Panc1 (cell line): ENCODE measurements at regions not wholly inside any gene's neighbourhood (a gene's known extent, or its start where the extent isn't known, plus 50 kb on each side); places are given as distances from the start of the nearest gene placed in this dataset.

ENCODE experiments used
- POLR2AphosphoS5 ChIP-seq: IDR thresholded peaks from 2 replicates; pipeline ENCODE4 v1.6.1; 2012; ENCODE audit warnings: mild to moderate bottlenecking, low read depth, low read length, moderate library complexity
- SIN3A ChIP-seq: IDR thresholded peaks from 2 replicates; pipeline ENCODE4 v1.6.1; 2012; ENCODE audit warnings: low read depth, mild to moderate bottlenecking, low read length, moderate library complexity, borderline replicate concordance; ENCODE audit not compliant: insufficient read depth
- TCF7L2 ChIP-seq: IDR thresholded peaks from 2 replicates; pipeline ENCODE4 v1.6.1; 2011; ENCODE audit warnings: mild to moderate bottlenecking, low read depth, low read length, inconsistent platforms
- TF ChIP-seq, protein P1 (sequence below): fragments of 450-650 bp; IDR thresholded peaks from 2 replicates; pipeline ENCODE4 v1.5.1; 2017; ENCODE audit warnings: mild to moderate bottlenecking
- TF ChIP-seq, protein P2 (sequence below), 2 experiments: IDR thresholded peaks; 2 replicates each; pipeline ENCODE4 v1.6.1; 2011 to 2012; ENCODE audit warnings: low read depth in 2 of 2, control low read depth in 1 of 2, low read length in 1 of 2, mild to moderate bottlenecking in 1 of 2, moderate library complexity in 1 of 2; ENCODE audit not compliant: insufficient read depth in 1 of 2

GRCh38 chr15:58378241-58379085 is 53.3 kb upstream of the LIPC start:
- TF ChIP-seq, protein P1, sequence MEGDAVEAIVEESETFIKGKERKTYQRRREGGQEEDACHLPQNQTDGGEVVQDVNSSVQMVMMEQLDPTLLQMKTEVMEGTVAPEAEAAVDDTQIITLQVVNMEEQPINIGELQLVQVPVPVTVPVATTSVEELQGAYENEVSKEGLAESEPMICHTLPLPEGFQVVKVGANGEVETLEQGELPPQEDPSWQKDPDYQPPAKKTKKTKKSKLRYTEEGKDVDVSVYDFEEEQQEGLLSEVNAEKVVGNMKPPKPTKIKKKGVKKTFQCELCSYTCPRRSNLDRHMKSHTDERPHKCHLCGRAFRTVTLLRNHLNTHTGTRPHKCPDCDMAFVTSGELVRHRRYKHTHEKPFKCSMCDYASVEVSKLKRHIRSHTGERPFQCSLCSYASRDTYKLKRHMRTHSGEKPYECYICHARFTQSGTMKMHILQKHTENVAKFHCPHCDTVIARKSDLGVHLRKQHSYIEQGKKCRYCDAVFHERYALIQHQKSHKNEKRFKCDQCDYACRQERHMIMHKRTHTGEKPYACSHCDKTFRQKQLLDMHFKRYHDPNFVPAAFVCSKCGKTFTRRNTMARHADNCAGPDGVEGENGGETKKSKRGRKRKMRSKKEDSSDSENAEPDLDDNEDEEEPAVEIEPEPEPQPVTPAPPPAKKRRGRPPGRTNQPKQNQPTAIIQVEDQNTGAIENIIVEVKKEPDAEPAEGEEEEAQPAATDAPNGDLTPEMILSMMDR = no peak
- no peak for TF ChIP-seq POLR2AphosphoS5
- no peak for TF ChIP-seq TCF7L2
- TF ChIP-seq, protein P2, sequence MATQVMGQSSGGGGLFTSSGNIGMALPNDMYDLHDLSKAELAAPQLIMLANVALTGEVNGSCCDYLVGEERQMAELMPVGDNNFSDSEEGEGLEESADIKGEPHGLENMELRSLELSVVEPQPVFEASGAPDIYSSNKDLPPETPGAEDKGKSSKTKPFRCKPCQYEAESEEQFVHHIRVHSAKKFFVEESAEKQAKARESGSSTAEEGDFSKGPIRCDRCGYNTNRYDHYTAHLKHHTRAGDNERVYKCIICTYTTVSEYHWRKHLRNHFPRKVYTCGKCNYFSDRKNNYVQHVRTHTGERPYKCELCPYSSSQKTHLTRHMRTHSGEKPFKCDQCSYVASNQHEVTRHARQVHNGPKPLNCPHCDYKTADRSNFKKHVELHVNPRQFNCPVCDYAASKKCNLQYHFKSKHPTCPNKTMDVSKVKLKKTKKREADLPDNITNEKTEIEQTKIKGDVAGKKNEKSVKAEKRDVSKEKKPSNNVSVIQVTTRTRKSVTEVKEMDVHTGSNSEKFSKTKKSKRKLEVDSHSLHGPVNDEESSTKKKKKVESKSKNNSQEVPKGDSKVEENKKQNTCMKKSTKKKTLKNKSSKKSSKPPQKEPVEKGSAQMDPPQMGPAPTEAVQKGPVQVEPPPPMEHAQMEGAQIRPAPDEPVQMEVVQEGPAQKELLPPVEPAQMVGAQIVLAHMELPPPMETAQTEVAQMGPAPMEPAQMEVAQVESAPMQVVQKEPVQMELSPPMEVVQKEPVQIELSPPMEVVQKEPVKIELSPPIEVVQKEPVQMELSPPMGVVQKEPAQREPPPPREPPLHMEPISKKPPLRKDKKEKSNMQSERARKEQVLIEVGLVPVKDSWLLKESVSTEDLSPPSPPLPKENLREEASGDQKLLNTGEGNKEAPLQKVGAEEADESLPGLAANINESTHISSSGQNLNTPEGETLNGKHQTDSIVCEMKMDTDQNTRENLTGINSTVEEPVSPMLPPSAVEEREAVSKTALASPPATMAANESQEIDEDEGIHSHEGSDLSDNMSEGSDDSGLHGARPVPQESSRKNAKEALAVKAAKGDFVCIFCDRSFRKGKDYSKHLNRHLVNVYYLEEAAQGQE (IDR thresholded peaks at IDR 0.05; ENCODE audit: insufficient read depth in 1 of 2, low read depth in 2 of 2, low read length in 1 of 2) = no peak
- TF ChIP-seq SIN3A = no peak
